ENCODE measurements at regions not wholly inside any gene's neighbourhood (a gene's known extent, or its start where the extent isn't known, plus 50 kb on each side); places are given as distances from the start of the nearest gene placed in this dataset.

DNA sequence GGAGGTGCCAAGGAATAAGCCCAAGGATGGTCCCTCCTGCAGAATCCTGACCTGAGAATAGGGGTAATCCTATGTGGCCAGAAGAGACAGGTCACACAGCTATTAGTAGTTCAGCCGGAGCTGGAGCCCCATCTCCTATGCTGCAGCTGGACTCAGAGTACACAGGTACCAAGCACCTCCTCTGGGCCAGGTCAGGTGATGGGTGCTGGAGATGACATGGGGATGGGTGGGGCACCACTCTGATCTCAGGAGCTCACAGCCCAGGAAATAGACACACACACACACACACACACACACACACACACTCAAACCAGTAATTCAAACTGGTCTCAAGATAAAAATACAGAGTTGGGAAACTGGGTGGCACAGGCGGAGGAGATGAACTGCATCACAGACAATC is 54.2 kb upstream of the SSBP3 start:
- TF ChIP-seq, protein P1, sequence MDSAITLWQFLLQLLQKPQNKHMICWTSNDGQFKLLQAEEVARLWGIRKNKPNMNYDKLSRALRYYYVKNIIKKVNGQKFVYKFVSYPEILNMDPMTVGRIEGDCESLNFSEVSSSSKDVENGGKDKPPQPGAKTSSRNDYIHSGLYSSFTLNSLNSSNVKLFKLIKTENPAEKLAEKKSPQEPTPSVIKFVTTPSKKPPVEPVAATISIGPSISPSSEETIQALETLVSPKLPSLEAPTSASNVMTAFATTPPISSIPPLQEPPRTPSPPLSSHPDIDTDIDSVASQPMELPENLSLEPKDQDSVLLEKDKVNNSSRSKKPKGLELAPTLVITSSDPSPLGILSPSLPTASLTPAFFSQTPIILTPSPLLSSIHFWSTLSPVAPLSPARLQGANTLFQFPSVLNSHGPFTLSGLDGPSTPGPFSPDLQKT (IDR thresholded peaks at IDR 0.05; ENCODE audit: borderline replicate concordance, low read depth, low read length): no peak
- no peak for TF ChIP-seq CTCF (tag by site-specific recombination; IDR thresholded peaks at IDR 0.05)
- no peak for TF ChIP-seq ZNF140 (tag by site-specific recombination; IDR thresholded peaks at IDR 0.05)
- TF ChIP-seq ZSCAN16 (tag by site-specific recombination; IDR thresholded peaks at IDR 0.05): no peak

All from HEK293 (cell line).